Stimulated activated CD4-positive, alpha-beta T cell treated with anti-CD3 and anti-CD28 coated beads, Interleukin-4, amount 100 ng/mL, for 1 hour (primary cell): ENCODE measurements at regions not wholly inside any gene's neighbourhood (a gene's known extent, or its start where the extent isn't known, plus 50 kb on each side); places are given as distances from the start of the nearest gene placed in this dataset.

ENCODE experiments used
- DNase-seq: peaks from one replicate; pipeline ENCODE4 v3.0.0-alpha.2; 2020

- no peak for DNase-seq
These were observed 582.4 kb downstream of the CDH26 start for GRCh38 chr20:60540591-60540990.

DNA sequence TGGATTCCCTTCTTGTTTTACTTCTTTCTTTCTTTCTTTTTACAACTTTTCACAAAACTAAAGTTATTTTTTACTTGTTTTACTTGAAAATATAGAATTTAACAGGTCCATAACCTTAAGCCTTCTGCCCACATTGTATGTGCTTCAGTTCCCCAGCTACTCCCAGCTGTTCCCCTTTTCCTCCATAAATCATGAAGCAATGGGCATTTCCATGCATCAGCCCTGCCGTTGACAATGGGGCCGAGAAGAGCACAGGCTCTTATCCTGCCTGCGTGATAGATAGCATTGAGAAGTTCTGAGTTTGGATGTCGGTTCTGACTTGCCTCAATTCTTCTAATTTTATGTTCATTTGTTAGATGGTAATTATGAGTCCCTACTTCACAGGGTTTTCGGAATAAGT lies 583.8 kb downstream of the CDH26 start:
- no peak for DNase-seq

DNA sequence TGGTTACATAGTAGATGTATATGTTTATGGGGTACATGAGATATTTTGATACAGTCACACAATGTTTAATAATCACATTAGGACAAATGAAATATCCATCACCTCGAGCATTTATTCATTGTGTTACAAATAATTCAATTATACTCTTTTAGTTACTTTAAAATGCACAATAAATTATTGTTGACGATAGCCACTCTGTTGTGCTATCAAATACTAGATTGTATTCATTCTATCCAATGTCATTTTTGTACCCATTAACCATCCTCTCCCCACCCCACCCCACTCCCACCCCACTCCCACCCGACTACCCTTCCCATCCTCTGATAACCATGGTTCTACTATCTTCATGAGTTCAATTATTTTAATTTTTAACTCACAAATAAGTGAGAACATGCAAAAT lies 585.4 kb downstream of the CDH26 start:
- DNase-seq: no peak

DNA sequence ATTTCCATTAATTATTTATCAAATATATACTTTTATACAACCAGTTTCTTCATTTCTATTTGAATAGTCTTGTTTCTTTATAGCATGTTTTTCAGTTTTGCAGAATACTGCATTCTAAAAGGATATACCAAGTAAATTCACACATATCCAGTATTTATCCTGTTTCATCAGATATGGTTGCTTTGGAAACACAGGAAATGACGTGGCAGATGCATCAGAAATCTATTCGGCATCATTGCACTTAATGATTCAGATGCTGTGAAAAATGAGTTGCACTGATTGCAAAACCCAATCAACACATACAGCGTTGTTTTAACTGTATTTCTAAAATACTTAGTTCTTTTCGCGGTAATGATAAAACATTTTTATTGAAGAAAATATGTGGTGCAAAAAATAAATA lies 594.9 kb downstream of the CDH26 start:
- DNase-seq: no peak

- DNase-seq: no peak
These were observed 600.3 kb downstream of the CDH26 start for GRCh38 chr20:60558486-60558885.

DNA sequence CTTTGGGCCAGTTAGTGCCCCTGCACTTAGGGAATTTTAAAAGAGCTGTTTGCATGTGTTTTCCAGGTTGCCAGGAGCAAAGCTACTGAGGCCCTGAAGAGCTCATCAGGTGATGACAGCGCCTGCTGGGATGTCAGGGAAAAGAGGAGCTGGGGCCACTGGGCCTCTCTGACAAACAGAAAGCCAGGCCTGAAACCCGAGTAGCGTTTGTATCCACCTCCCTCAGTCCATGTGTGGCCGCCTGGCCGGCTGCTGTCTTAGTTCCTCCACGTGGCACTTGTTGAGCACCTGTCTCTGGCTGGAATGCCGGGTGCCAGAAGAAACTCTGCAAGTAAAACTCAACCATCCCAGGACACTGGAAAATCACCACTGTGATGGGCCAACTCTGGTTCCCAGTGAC lies 601.2 kb downstream of the CDH26 start:
- DNase-seq: no peak

GRCh38 chr20:60561052-60561451 lies 602.8 kb downstream of the CDH26 start:
- no peak for DNase-seq

GRCh38 chr20:60565083-60565482 lies 606.9 kb downstream of the CDH26 start:
- no peak for DNase-seq

- DNase-seq: no peak
These were observed 607.3 kb downstream of the CDH26 start for GRCh38 chr20:60565551-60565950.

GRCh38 chr20:60569116-60569515 lies 610.9 kb downstream of the CDH26 start:
- DNase-seq: no peak

GRCh38 chr20:60570481-60571277 lies 612.5 kb downstream of the CDH26 start:
- no peak for DNase-seq

DNA sequence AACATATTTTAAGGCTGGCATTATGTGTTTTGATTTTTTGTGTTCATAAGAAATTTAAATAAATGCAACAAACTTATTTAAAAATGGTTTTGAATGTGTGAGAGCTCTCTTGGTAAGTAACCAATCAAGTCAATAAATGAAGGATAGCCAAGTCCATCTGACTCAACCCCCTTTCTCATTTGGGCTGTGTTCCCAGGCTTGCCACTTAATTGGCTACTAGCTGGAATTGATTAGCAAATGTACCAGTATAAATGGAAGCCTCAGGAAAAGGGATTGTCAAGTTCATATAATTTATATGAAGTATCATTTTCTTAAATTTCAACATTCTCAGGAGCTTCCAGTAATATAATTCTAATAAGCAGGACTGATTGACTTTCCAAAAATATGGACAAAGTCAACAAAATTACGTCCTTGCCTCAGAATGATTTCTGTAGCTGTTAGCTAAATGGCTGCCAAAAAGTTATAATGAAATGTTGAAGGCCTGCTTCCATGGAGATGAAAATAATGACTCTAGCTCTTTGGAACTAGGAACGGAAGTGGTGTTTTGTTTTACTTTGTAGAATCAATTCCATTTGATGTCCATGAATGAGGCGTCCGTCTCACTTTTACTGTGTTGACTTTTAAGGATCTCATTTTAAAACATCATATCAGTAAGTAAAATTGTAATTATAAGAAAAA lies 614.9 kb downstream of the CDH26 start:
- DNase-seq: no peak

DNA sequence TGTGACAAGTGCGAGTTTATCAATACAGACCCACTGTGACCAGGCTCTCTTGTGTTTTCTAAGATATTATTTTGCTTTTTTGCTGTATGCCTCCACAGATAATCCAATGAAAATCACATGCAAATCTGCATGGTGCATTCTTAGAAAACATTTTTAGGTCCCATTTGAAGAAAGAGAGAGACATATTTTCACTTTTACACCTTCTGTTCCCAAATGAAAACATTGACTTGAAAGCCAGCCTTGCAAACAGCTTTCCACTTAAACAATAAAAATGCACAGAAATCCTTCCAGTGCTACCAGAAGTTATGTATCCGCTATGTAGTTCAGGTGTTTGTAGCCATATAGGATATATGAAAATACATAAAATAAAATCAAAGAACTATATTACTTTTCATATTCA lies 618.0 kb downstream of the CDH26 start:
- no peak for DNase-seq

- DNase-seq: no peak
These were observed 621.8 kb downstream of the CDH26 start for GRCh38 chr20:60579941-60580515.

- DNase-seq: no peak
These were observed 623.4 kb downstream of the CDH26 start for GRCh38 chr20:60581606-60582115.

DNA sequence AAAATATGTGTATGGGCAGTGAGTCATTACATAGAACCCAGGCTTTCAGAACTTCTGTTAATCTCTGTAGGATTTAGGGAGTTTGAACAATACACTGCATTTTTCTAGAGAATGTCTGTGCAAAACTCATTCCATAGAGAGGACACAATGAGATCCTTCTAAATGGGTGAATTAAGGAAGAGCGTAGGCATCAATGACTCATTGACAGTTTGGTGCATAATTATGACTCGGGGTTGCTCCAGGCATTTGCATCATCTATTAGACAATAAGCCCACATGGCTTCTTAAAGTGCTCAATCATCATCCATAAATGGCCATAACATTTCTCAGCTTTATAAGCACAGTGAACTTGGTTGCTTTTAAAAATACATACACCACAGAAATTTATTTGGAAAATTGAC lies 625.5 kb downstream of the CDH26 start:
- no peak for DNase-seq

GRCh38 chr20:60584221-60584620 lies 626.0 kb downstream of the CDH26 start:
- no peak for DNase-seq

GRCh38 chr20:60585651-60586050 lies 627.4 kb downstream of the CDH26 start:
- DNase-seq: no peak

- DNase-seq: no peak
These were observed 628.2 kb downstream of the CDH26 start for GRCh38 chr20:60586269-60587050.

DNA sequence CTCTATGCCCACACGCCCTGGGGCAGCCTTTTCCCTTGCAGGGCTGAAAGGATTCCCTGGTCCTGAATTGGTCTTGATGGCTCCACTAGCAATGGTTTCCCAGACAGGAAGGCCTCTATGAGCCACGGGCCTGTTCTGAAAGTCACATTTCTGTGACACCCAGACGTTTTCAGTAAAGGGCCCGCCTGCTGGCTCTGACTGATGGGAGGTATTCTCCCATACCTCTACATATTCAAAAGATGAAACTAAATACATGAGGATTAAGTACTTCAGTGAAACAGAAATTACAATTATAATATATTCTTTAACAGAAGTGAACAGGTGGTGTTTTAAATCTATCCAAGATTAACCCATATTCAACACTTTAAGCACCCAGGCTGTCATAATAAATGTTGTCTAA lies 629.8 kb downstream of the CDH26 start:
- no peak for DNase-seq

DNA sequence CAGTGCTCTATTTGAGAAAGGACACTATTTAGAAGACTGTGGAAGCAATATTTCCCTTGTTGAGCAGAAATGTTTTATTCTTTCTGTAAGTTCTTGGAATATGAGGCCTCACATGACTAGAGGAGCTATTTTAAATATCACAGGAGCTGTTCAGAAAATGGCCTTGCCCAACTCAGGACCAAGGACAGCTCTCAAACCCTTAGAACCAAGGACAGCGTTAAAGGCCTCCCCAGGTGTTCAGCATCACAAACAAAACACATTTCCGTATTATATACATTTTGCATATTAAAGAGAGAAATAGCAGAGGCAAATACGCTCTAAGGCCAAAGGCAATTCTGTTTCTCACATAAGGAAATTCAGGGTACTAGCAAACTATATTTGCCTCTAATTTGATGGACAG lies 631.4 kb downstream of the CDH26 start:
- DNase-seq: no peak

DNA sequence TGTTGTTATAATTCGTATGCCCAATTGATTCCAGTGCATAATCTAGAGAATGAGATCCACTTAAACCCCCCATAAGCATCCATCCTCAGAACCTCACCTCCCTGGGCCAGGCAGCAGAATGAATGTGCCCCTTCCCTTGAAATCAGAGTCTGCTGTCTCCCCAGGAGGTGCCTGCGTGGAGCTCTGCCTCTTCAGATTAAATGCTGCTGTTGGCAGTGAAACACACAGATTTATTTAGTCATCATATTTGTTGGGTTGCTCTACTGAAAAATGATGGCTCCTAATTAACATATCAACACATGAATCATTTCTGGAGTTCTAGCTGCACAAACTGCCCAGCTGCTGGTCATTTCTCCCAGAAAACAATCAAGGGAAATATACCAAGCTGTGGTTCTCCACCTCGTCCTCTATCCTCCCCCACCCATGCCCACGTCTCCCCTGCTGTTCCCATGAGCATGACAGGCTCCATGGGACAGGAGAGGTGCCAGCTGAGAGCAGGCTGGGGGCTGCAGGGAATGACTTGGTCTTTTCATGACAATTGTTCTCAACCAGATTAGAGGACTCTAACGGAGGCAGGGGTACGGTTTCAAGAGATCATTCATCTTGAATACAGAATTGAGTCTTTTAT lies 633.1 kb downstream of the CDH26 start:
- no peak for DNase-seq

GRCh38 chr20:60598528-60598927 lies 640.3 kb downstream of the CDH26 start:
- DNase-seq: no peak
